H1 (cell line): ENCODE measurements at regions not wholly inside any gene's neighbourhood (a gene's known extent, or its start where the extent isn't known, plus 50 kb on each side); places are given as distances from the start of the nearest gene placed in this dataset.

ENCODE experiments used
- CTCF ChIA-PET: fragments of 300-600 bp; sonication (Branson Sonifier 250); formaldehyde crosslinking; loops from one replicate; lab custom pipeline; 2021; ENCODE audit not compliant: partially characterized antibody; lab: Charles Lee
- POLR2A ChIA-PET: fragments of 300-600 bp; sonication (Branson Sonifier 250); formaldehyde crosslinking; loops from one replicate; lab custom pipeline; 2021; ENCODE audit warnings: inconsistent platforms; ENCODE audit not compliant: partially characterized antibody; lab: Charles Lee
- DNase-seq, 2 experiments: peaks; one replicate each; pipeline versions ENCODE4 v3.0.0 to v3.0.0-alpha.2; 2010 to 2022; ENCODE audit warnings: low spot score in 2 of 2, low read depth in 1 of 2, mixed read lengths in 1 of 2
- FAIRE-seq: peaks from 2 replicates; lab custom pipeline; 2011; peaks lifted over from hg19 to GRCh38; lab: Jason Lieb, UNC
- H2AFZ ChIP-seq: 2 replicates; pipeline ENCODE4 v1.8.1; 2012; ENCODE audit warnings: low read length, inconsistent platforms
- H2AK5ac ChIP-seq: 2 replicates; pipeline ENCODE4 v1.6.1; 2013; ENCODE audit warnings: low read depth, low read length
- H2BK120ac ChIP-seq: replicated peaks from 2 replicates; pipeline ENCODE3; 2013; ENCODE audit warnings: low read depth, low read length, inconsistent platforms
- H2BK12ac ChIP-seq: 2 replicates; pipeline ENCODE4 v1.6.1; 2013; ENCODE audit warnings: low read depth, low read length
- H2BK15ac ChIP-seq: 2 replicates; pipeline ENCODE4 v1.6.1; 2013; ENCODE audit warnings: low read length
- H2BK20ac ChIP-seq: 2 replicates; pipeline ENCODE4 v1.6.1; 2013; ENCODE audit warnings: low read length
- H2BK5ac ChIP-seq: 2 replicates; pipeline ENCODE4 v1.6.1; 2013; ENCODE audit warnings: low read depth, low read length
- H3K14ac ChIP-seq: 2 replicates; pipeline ENCODE4 v1.6.1; 2013; ENCODE audit warnings: inconsistent platforms; ENCODE audit not compliant: insufficient read length
- H3K18ac ChIP-seq: 2 replicates; pipeline ENCODE4 v1.6.1; 2013; ENCODE audit warnings: low read length; ENCODE audit errors: extremely low read depth
- H3K23ac ChIP-seq: 2 replicates; pipeline ENCODE4 v1.6.1; 2013; ENCODE audit warnings: inconsistent platforms; ENCODE audit not compliant: insufficient read length
- H3K23me2 ChIP-seq: 2 replicates; pipeline ENCODE4 v1.6.1; 2013; ENCODE audit warnings: low read depth, low read length
- H3K27ac ChIP-seq: 2 replicates; pipeline ENCODE4 v1.6.1; 2011; ENCODE audit warnings: low read depth, low read length, inconsistent platforms
- H3K27me3 ChIP-seq, 4 experiments: replicated peaks in 1 of 4; 1 replicate in 1 of 4; 2 replicates in 3 of 4; pipeline versions ENCODE4 v1.6.1 to v1.8.1; 2011 to 2013; ENCODE audit warnings: low read length in 3 of 4, mild to moderate bottlenecking in 3 of 4, inconsistent platforms in 2 of 4, mixed read lengths in 2 of 4, moderate library complexity in 1 of 4; ENCODE audit not compliant: control insufficient read depth in 3 of 4, insufficient read depth in 3 of 4; ENCODE audit errors: extremely low read depth in 1 of 4
- H3K36me3 ChIP-seq, 4 experiments: 2 replicates each; pipeline versions ENCODE4 v1.6.1 to v1.8.1; 2011 to 2013; ENCODE audit warnings: mild to moderate bottlenecking in 4 of 4, low read length in 3 of 4, moderate library complexity in 2 of 4, control low read depth in 1 of 4, inconsistent platforms in 1 of 4; ENCODE audit not compliant: insufficient read depth in 4 of 4, control insufficient read depth in 2 of 4
- H3K4ac ChIP-seq: replicated peaks from 2 replicates; pipeline ENCODE3; 2013; ENCODE audit warnings: low read length, low read depth, mixed read lengths, inconsistent platforms; ENCODE audit not compliant: insufficient read length
- H3K4me1 ChIP-seq, 4 experiments: replicated peaks in 1 of 4; 1 replicate in 1 of 4; 2 replicates in 3 of 4; pipeline versions ENCODE4 v1.6.1 to v1.8.1; 2011 to 2013; ENCODE audit warnings: low read length in 3 of 4, inconsistent platforms in 2 of 4, mixed read lengths in 1 of 4; ENCODE audit not compliant: insufficient read depth in 4 of 4, control insufficient read depth in 3 of 4
- H3K4me2 ChIP-seq, 2 experiments: 2 replicates each; pipeline versions ENCODE4 v1.6.1 to v1.8.1; 2011 to 2013; ENCODE audit warnings: low read depth in 2 of 2, low read length in 2 of 2, control low read depth in 1 of 2, inconsistent platforms in 1 of 2, mild to moderate bottlenecking in 1 of 2; ENCODE audit not compliant: insufficient read depth in 1 of 2
- H3K4me3 ChIP-seq, 4 experiments: fragments of 200-600, 300-600 bp in 1 of 4; sonication (generic), shearing (Covaris generic), sonication (Bioruptor Twin) in 1 of 4; 2 replicates each; pipeline versions ENCODE4 v1.5.1 to v1.8.1; 2011 to 2016; ENCODE audit warnings: low read length in 4 of 4, low read depth in 3 of 4, control low read depth in 2 of 4, inconsistent platforms in 2 of 4, mild to moderate bottlenecking in 2 of 4, mixed read lengths in 1 of 4, moderate library complexity in 1 of 4; ENCODE audit not compliant: insufficient read depth in 2 of 4; ENCODE audit errors: extremely low read depth in 1 of 4
- H3K56ac ChIP-seq: replicated peaks from 2 replicates; pipeline ENCODE3; 2013; ENCODE audit warnings: low read depth, mild to moderate bottlenecking, mixed read lengths, low read length, inconsistent platforms; ENCODE audit not compliant: insufficient read length
- H3K79me1 ChIP-seq: 2 replicates; pipeline ENCODE4 v1.6.1; 2013; ENCODE audit warnings: low read depth, low read length, control low read depth
- H3K79me2 ChIP-seq, 2 experiments: 2 replicates each; pipeline versions ENCODE4 v1.6.1 to v1.8.1; 2012 to 2013; ENCODE audit warnings: low read length in 2 of 2, mild to moderate bottlenecking in 2 of 2, inconsistent platforms in 1 of 2; ENCODE audit not compliant: insufficient read depth in 2 of 2, control insufficient read depth in 1 of 2
- H3K9ac ChIP-seq, 4 experiments: replicated peaks in 1 of 4; 1 replicate in 1 of 4; 2 replicates in 3 of 4; pipeline versions ENCODE4 v1.6.1 to v1.8.1; 2011 to 2013; ENCODE audit warnings: low read depth in 3 of 4, low read length in 3 of 4, control low read depth in 2 of 4, mild to moderate bottlenecking in 2 of 4, moderate library complexity in 2 of 4, inconsistent platforms in 1 of 4; ENCODE audit errors: extremely low read depth in 1 of 4
- H3K9me3 ChIP-seq, 2 experiments: 2 replicates each; pipeline versions ENCODE4 v1.6.1 to v1.8.1; 2012 to 2013; ENCODE audit warnings: mild to moderate bottlenecking in 2 of 2, moderate library complexity in 2 of 2, control low read depth in 1 of 2, inconsistent platforms in 1 of 2, low read depth in 1 of 2, low read length in 1 of 2, mixed read lengths in 1 of 2; ENCODE audit not compliant: insufficient read depth in 2 of 2
- H4K20me1 ChIP-seq, 2 experiments: replicated peaks in 1 of 2; 2 replicates each; pipeline versions ENCODE3 to v1.8.1; 2011 to 2013; ENCODE audit warnings: inconsistent platforms in 2 of 2, low read length in 2 of 2, mild to moderate bottlenecking in 1 of 2; ENCODE audit not compliant: insufficient read depth in 2 of 2, control insufficient read depth in 1 of 2
- H4K5ac ChIP-seq: 2 replicates; pipeline ENCODE4 v1.6.1; 2013; ENCODE audit warnings: low read length, low read depth, mixed read lengths, inconsistent platforms; ENCODE audit not compliant: insufficient read length
- H4K8ac ChIP-seq: 2 replicates; pipeline ENCODE4 v1.8.0; 2013; ENCODE audit warnings: mild to moderate bottlenecking, moderate library complexity, low read length, inconsistent platforms; ENCODE audit not compliant: insufficient read depth; ENCODE audit errors: extremely low read depth
- H4K91ac ChIP-seq: replicated peaks from 2 replicates; pipeline ENCODE3; 2013; ENCODE audit warnings: low read length, mixed read lengths, inconsistent platforms; ENCODE audit not compliant: insufficient read length
- NANOG ChIP-seq: IDR thresholded peaks from 2 replicates; pipeline ENCODE4 v1.6.1; 2011; ENCODE audit warnings: low read length, low read depth, mild to moderate bottlenecking, inconsistent platforms; ENCODE audit not compliant: insufficient read depth, poor library complexity, severe bottlenecking
- RAD21 ChIP-seq, 2 experiments: IDR thresholded peaks in 1 of 2; conservative IDR thresholded peaks in 1 of 2; 2 replicates each; pipeline ENCODE4 v1.6.1; 2011; ENCODE audit warnings: low read depth in 2 of 2, low read length in 2 of 2, improper control_type of control experiment in 1 of 2, inconsistent platforms in 1 of 2, mild to moderate bottlenecking in 1 of 2, moderate library complexity in 1 of 2
- RFX5 ChIP-seq: IDR thresholded peaks from 2 replicates; pipeline ENCODE4 v1.6.1; 2011; ENCODE audit warnings: low read depth, low read length, improper control_type of control experiment, borderline replicate concordance
- YY1 ChIP-seq: IDR thresholded peaks from 2 replicates; pipeline ENCODE4 v1.6.1; 2011; ENCODE audit warnings: low read depth, mild to moderate bottlenecking, low read length
- WGBS, 2 experiments: shearing (Covaris generic) in 1 of 2; methylation state at CpG; one replicate each; pipeline versions ENCODE4 v1.1.6 to v1.1.7; 2013 to 2015; ENCODE audit warnings: low lambda C conversion rate in 2 of 2, mixed read lengths in 2 of 2, inconsistent platforms in 1 of 2, low coverage in 1 of 2, missing lambda C conversion rate in 1 of 2; ENCODE audit not compliant: insufficient replicate concordance in 2 of 2, insufficient coverage in 1 of 2, insufficient read length in 1 of 2; ENCODE audit errors: extremely low coverage in 1 of 2, missing lambda C conversion rate in 1 of 2; 5-methylcytosine and 5-hydroxymethylcytosine counted together

GRCh38 chr3:87335931-87336330, 59.5 kb upstream of the POU1F1 start:
- no peak overlapping the region for H3K4ac ChIP-seq
- ChIA-PET CTCF (interaction anchor here (0.6 kb wide), 2 partner anchors 14 to 89 kb away, joined by 3 to 4 read pairs; no protein-coding TSS in a partner anchor), POLR2A (no interaction called here)
- H4K91ac ChIP-seq = no peak overlapping the region
- H3K9me3 ChIP-seq = no peaks in the 10 kb centered on the region
- no peak overlapping the region for H2AK5ac ChIP-seq
- H3K23ac ChIP-seq = no peak overlapping the region
- H3K4me3 ChIP-seq = no peak overlapping the region
- 75% methylated on average over 1 of the region's 1 CpG; no CpG with 5 or more reads in 1 of the 2 experiments for WGBS, 2 experiments
- H3K9ac ChIP-seq = no peak overlapping the region
- no peaks in the 10 kb centered on the region for H3K4me1 ChIP-seq
- no peak for FAIRE-seq
- no peak overlapping the region for H2BK5ac ChIP-seq
- DNase-seq = no peak
- H3K18ac ChIP-seq = no peak overlapping the region
- no peaks in the 10 kb centered on the region for H3K79me2 ChIP-seq
- no peak overlapping the region for H3K56ac ChIP-seq
- no peaks in the 10 kb centered on the region for H3K36me3 ChIP-seq
- no peak overlapping the region for H2AFZ ChIP-seq
- no peak overlapping the region for H3K4me2 ChIP-seq
- H2BK120ac ChIP-seq = no peak overlapping the region
- H2BK12ac ChIP-seq = no peak overlapping the region
- H2BK20ac ChIP-seq = no peak overlapping the region
- no peaks in the 10 kb centered on the region for H3K27me3 ChIP-seq
- H2BK15ac ChIP-seq = no peak overlapping the region
- no peak overlapping the region for H4K5ac ChIP-seq
- no peaks in the 10 kb centered on the region for H3K23me2 ChIP-seq
- no peak overlapping the region for H4K8ac ChIP-seq
- H4K20me1 ChIP-seq = no peaks in the 10 kb centered on the region
- no peaks in the 10 kb centered on the region for H3K79me1 ChIP-seq
- TF ChIP-seq RAD21 (IDR thresholded peaks at IDR 0.05 in 1 of 2, conservative IDR thresholded peaks at IDR 0.05 in 1 of 2; ENCODE audit: low read depth in 2 of 2, low read length in 2 of 2) = no peak
- TF ChIP-seq RFX5 = no peak
- no peak for TF ChIP-seq NANOG
- no peak for TF ChIP-seq YY1
- no peak overlapping the region for H3K14ac ChIP-seq
- no peak overlapping the region for H3K27ac ChIP-seq
